ACHN (cell line): ENCODE measurements at regions not wholly inside any gene's neighbourhood (a gene's known extent, or its start where the extent isn't known, plus 50 kb on each side); places are given as distances from the start of the nearest gene placed in this dataset.

Experiments used
- DNase-seq: peaks from one replicate; pipeline ENCODE4 v3.0.0-alpha.2; 2015
- in situ Hi-C: cut with HindIII; loops from 2 replicates; pipeline ENCODE4 v1.10.0; 2017; ENCODE audit warnings: low sequenced_read_pairs, low pct_ligation_motif_present, low pct_unique_long_range_greater_than_20kb

DNA sequence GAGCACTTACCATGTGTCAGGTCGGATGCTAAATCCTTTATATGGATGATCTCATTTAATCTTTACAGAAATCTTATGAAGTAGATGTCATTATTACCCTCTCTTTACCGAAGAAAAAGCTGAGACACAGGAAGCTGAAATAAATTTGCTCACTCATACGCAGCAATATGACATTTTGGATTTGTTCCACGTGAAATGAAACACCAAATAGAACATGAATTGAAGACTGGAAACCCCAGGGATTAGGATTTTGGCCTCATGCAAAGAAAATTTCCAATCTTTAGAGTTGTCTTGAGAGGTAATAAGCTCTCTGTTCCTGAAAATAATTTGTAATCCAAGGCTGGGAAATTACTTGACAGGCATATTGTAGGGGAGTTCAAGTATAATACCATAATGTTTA, 354.4 kb upstream of the CLNK start:
- DNase-seq, result no peak
- in situ Hi-C loops, result no loop called here

DNA sequence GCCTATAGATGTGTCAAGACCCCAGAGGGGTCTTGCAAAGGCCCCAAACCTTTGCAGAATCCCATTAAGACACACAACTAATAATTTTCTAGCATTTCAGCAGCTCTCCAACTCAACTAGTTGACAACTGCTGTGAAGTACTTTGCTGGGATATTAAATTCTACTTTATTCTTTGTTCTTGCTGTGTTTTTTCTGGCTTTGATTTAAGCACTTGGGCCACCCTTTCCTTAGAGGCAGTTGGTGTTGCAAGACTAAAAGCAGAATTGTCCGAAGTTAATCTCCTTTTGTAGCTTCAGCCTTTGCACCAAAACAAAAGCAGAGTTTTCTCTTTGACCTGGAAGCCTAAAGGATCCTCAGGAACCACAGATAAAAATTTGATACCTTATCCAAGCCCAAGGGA, 353.1 kb upstream of the CLNK start:
- in situ Hi-C loops, result no loop called here
- no peak for DNase-seq

DNA sequence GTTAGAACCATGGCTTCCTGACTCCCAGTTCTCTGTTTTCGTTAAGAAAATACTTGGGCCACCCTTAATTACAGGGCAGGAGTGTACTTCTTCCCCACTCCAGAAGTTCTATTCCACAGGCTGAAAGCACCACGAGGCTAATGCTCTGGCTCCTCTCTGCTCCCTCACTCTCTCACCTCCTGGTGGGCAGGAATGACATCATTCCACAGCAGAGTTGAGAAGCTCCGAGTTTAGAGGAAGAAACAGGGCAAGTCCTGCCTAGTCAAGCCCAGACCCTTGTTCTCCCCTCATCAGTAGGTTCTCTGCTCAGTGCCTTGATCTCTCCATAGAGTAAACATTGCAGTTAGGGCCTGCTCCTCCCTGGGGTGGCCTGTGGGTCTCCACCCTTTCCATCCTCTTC, 343.8 kb upstream of the CLNK start:
- in situ Hi-C loops, result no loop called here
- no peak for DNase-seq

DNA sequence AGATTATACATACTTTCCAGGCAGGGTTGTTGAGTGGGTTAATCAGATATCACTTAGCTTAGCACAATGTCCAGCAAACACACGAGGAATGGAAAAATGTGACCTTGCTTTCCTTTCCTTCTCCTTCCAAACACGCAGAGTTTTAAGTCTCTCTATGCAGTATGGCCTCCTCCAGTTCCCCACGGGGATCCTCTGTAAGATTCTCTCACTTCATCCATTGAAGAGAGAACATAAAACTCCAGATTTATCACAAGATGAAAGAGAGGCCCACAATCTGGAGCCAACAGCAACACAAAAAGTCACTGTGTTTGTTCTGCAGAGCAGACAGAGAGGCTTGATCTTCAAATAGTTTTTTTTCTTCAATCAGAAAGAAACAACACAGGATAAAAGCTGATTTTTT, 336.8 kb upstream of the CLNK start:
- in situ Hi-C loops, result no loop called here
- DNase-seq, result no peak

DNA sequence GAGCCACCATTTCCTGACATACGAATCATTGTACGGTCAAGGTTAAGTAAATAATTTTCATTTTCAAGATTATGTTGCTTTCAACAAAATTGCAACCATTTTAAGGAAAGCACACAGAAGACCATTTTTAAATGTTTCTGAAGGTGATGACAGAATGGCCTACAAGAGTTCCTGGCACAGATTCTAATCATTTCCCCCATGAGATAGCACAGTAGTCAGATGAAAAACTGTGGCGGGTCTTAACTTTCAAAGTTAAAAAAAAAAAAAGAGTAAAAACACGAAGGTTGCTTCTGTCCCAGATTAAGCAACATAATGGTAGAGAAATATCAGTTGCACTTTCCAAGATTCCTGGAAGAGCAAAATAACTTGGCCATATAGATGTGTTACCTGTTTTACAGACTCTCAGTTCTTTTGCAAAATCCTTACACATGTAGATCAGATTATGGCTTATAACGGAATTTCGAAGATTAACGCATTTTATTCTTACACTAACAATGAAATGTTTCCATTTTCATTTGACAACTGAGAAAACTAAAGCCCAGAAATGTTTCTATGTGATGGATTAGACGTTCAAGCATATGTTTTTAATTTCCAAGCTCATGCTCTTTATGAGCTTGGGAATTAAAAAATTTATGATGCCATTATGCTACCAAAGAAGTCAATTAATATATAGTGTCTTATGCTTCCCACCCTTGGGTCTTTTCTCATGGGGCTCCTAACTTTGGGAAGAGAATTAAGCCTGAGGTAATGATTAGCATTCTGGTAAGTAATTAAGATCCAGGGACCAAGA, 335.1 kb upstream of the CLNK start:
- in situ Hi-C loops, result no loop called here
- no peak for DNase-seq

DNA sequence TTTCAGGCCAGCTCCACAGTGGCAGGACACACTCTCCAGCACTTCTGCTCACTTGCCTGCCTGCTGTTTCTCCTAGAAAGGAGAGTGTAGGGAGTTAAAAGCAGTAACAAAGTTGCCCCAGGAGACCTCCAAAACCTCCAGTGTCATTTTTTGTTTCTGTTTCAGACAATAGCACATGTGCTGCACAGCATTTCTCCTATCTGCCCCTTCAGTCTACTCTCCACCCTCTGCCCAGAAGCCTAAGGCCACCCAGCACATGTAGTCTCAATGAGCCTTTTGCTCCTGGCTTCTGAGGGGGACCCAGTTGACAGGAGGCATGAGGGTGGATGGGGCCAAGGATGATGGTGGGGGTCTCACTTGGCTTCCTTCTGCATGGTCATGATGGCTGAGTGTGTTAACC, 329.6 kb upstream of the CLNK start:
- in situ Hi-C loops, result no loop called here

DNA sequence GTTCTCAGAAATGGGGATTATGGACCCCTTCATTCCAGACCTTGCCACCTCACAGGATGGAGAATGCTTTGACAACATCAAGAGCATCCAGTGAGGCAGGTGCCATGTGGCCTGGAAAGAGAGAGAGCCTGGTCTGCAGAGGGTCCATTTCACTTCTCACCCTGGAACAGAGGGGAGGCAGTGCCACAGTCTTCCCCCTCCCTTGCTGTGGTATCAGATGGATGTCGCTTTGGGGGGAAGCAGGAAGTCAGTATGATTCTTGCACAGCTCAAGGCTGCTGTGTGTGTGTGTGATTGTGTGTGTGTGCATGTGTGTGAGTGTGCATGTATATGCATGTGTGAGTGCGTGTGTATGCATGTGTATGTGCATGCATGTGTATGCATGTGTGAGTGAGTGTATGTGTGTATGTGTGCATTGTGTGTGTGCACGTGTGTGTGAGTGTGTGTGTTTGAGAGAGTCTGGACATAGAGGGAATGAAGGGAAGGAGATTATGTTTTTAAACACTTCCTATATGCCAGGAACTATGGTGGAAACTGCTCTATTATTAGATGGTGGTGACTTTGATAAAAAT, 328.6 kb upstream of the CLNK start:
- in situ Hi-C loops, result no loop called here
- no peak for DNase-seq

More for the DNA sequence above, 329.6 kb upstream of the CLNK start:
- no peak for DNase-seq

DNA sequence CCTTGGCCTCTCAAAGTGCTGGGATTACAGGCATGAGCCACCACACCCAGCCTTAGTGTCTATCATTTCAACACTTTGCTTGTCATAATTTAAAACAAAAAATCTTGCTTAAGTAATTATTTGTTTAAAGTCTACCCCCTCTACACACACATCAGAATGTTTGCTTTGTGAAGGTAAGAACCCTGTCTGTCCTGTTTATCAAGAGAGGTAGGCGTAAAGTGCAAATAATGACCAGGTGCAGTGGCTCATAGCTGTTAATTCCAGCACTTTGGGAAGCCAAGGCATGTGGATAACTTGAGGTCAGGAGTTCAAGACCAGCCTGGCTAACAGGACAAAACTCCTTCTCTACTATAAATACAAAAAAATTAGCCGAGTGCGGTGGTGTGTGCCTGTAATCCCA, 326.7 kb upstream of the CLNK start:
- DNase-seq, result no peak
- in situ Hi-C loops, result no loop called here

DNA sequence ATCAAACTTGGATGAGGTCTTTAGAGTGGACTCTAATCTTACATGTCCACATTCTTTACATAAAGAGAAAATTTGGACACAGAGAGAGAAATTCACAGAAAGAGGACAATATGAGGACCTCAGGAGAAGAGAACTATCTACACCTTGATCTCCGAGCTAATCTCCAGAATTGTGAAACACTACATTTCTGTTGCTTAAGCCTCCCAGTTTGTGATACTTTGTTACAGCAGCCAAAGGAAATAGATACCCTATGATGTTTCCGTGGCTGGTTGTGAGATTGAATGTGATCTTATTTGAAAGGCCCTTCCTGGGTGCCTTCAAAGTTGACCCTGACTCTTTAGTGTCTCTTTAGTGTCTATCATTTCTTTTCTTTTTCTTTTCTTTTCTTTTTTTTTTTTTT, 326.1 kb upstream of the CLNK start:
- no peak for DNase-seq
- in situ Hi-C loops, result no loop called here

DNA sequence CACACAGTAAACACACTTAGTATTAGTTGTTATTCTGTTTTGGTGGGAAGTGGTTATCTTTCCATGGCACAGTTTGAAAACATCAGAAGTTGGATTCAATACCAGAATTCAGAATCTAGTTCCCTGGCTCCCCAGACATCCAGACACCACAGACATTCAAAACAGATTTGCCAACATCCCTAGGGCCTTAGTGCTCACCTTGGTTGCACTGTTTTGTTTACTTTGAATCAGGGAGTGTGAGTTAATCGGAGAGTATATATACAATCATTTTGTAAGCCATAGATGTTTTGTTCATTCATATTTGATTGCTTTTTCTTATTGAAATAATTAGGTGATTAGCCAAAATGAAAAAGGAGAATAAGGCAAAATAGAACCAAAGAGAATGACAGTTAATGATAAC, 324.7 kb upstream of the CLNK start:
- DNase-seq, result no peak

DNA sequence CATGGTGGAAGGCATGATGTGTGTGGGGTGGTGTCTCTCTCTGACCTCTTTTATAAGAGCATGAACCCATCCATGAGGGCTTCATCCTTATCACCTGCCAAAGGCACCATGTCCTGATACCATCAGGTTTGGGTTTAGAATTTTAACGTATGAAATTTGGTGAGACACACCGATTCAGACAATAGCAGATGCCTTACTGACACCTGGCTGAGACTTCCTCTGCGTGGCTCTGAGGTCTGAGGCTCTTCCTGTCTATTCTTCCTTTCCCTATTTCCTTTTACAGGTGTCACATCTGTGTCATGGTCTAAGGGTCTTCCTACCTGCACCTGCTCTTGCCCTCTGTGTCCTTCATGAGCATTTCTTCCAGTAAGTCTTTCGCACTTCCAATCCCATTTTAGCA, 320.7 kb upstream of the CLNK start:
- no peak for DNase-seq

More for the DNA sequence above, 324.7 kb upstream of the CLNK start:
- in situ Hi-C loops, result no loop called here

DNA sequence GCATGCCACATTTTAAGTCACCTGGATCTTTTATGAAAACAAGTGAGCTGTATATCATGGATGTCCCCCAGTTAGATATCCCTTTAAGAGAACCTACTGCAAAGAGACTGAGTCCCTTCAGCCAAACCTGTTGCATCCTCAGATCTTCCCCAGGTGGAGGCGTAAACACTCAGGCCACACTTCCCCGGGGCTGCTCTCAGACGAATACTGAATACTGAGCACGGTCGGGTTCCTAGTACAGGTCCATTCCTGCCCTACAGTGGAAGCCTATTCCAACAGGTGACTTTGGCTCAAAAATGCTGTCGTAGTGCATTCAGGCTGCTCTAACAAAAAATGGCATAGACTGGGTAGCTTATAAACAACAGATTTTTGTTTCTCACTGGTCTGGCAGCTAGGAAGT, 320.2 kb upstream of the CLNK start:
- in situ Hi-C loops, result no loop called here
- no peak for DNase-seq

More for the DNA sequence above, 320.7 kb upstream of the CLNK start:
- in situ Hi-C loops, result no loop called here

DNA sequence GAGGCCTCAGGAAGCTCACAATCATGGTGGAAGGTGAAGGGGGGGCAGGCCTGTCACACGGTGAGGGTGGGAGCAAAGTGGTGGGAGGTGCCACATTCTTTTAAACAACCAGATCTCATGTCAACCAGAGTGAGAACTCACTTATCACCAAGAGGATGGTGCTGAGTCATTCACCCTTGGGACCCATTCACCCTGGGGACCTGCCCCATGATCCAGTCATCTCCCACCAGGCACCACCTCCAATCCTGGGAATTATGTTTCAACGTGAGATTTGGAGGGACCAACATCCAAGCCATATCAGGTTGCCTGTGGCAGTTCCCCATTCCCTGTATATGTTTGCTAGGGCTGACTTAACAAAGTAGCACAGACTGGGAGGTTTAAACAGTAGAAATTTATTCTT, 318.4 kb upstream of the CLNK start:
- in situ Hi-C loops, result no loop called here

DNA sequence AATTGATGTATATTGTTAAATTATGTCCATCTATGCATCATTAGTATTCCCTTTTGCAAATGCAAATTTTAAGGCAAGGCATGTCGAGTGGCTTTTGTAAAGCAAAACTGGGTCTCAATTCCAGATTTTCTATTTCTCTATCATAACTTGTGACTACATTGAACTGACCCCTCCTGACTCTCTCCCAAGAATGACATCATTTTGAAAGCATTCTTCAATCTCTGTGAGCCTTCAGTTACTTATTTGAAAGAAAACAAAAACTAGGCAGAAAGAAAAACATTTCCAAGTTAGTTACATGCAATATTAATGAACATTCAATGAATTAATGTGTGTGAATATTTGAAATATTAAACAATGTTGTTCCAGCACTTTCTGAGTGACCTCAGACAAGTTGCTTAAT, 314.3 kb upstream of the CLNK start:
- in situ Hi-C loops, result no loop called here
- no peak for DNase-seq

More for the DNA sequence above, 318.4 kb upstream of the CLNK start:
- DNase-seq, result no peak

DNA sequence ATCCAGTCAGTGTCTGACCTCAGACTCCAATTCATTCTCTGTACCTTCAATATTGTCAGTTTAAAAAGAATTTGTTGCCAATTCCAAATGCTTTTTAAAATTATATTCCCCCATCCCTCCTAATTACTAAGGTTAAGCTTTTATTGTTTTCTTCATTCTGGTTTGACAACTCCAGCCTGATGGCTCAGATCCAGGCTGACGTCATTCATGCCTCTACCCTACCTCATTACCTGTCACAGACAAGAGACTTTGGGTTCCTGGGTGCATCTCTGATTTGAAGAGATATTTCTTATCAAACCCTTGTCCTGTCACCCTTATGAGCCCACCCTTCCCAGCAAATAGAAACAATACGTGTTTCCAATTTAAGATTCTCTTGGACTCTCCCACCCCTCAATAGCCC, 300.2 kb upstream of the CLNK start:
- no peak for DNase-seq
- in situ Hi-C loops, result no loop called here

DNA sequence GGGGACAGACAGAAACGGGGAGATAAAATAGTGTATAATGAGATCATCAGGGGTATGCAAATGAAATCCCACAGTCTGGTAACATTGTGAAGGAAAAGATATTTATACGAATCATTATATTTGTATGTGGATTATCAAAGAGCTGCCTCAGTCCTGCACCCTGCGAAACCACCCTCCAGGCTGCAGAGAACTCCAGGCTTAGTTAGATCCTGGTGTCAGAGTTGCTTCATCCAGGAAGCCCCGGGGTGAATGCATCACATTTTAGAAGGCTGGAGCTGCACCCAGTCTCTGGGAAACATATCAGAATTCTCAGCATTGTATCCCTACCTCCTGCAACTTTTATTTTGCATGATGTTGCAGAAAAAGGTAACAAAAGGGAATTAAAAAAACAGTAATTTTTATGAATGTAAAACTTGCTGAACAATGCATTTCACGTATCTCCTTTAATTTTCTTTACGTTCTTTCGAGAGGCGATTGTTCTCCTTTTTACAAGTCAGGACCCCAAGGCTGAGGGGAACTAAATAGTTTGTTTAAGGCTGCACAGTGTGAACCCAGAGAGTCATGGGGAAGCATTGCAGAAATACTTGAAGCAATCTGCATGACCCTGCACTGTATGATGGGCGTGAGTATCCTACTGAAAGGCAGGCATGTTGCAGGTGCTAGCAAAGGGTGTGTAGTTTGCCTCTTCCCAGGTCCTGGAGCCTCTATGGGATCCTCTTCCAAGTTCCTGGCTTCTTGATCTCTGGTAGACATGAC, 299.5 kb upstream of the CLNK start:
- in situ Hi-C loops, result no loop called here
- no peak for DNase-seq

DNA sequence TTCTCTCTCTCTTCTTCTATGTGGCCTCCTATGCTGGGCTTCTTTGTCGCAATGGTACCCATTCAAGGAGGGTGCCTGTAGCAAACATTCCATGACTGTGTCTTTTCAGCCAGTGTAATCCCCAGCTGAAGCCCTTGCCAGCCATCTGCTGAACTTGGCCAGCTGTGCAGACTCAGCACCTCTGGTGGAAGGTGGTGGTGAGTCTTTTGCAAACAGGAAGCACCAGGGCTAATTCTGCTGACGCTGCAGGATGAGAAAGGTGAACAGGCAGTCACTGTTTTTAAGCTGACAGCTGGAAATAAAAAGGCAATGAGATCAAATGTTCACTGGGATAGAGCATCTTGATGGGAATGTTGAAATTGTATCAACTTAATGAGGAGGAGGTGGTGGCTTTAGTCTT, 298.7 kb upstream of the CLNK start:
- no peak for DNase-seq
- in situ Hi-C loops, result no loop called here

DNA sequence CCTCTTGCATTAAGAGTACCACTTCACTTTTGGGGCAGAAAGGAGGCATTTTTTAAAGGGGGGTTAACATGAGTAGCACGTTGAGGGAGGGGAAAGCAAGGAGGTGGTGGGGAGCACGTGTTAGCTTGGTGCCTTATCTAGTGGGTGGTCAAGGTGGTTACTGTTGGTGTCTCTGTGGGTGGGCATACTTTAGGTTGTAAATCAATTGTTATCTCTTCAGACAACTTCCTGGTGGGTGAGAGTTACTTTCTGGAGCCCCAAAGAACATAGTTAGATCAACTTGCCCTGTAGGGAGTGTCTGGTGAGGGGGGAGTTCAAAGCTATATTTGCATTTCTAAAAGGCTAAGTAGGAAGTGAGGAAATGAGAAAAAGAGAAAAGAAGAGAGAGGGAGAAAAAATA, 297.7 kb upstream of the CLNK start:
- in situ Hi-C loops, result no loop called here
- DNase-seq, result no peak

DNA sequence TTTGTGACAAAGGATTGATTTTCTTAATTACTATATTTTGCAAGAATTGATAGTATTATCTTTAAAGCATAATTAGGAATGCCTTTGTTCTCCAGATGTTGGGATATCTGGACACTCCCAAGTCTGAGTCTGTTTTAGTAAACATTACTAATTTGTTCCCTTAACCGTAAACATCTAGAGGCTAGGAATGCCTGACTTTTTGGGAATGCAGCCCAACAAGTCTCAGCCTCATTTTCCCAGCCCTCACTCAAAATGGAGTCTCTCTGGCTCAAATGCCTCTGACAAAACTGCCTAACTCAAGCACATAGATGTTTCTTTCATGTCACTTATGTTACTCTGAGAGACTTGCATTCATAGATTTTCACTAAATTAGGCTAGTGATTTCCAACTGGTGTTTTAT, 297.0 kb upstream of the CLNK start:
- DNase-seq, result no peak
- in situ Hi-C loops, result no loop called here

DNA sequence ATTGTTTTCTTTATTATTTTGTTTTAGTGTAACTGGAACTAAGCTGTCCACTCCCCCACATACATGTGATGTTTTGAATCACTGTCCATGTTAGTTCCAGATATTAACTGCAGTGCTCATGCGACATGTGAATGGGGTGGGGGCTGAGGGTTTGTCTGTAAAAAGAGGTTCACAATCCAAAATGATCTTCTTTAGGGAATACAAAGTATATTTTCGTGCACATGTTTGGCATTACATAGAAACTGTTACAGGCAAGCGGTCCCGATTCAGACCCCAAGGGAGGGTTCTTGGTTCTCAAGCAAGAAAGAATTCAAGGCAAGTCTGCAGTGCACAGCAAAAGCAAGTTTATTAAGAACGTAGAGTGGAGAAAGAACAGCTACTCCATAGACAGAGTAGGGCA, 296.5 kb upstream of the CLNK start:
- in situ Hi-C loops, result no loop called here
- DNase-seq, result no peak
